ENCODE measurements at regions not wholly inside any gene's neighbourhood (a gene's known extent, or its start where the extent isn't known, plus 50 kb on each side); places are given as distances from the start of the nearest gene placed in this dataset.

GRCh38 chr3:135792858-135793475, 172.6 kb upstream of the PPP2R3A start:
- TF ChIP-seq Cebpa-rat (IDR thresholded peaks at IDR 0.05) = no peak
- H3K9me3 ChIP-seq (replicated peaks in 1 of 11) = no peaks in the 10 kb centered on the region
- no peak overlapping the region for H3K27ac ChIP-seq
- no peaks in the 10 kb centered on the region for H3K27me3 ChIP-seq
- no peak overlapping the region for H3K9ac ChIP-seq
- H3K4me1 ChIP-seq = no peaks in the 10 kb centered on the region
- no peaks in the 10 kb centered on the region for H3K36me3 ChIP-seq
- H4K20me1 ChIP-seq = no peaks in the 10 kb centered on the region
- no peak overlapping the region for H3K4me3 ChIP-seq
- H3K4me2 ChIP-seq = no peak overlapping the region

- no peaks in the 10 kb centered on the region for H3K36me3 ChIP-seq
- H4K20me1 ChIP-seq = no peaks in the 10 kb centered on the region
- no peaks in the 10 kb centered on the region for H3K4me1 ChIP-seq
- H3K4me3 ChIP-seq = no peak overlapping the region
- no peak overlapping the region for H3K27ac ChIP-seq
- no peak for TF ChIP-seq Cebpa-rat (IDR thresholded peaks at IDR 0.05)
- no peak overlapping the region for H3K4me2 ChIP-seq
- H3K9me3 ChIP-seq (replicated peaks in 1 of 11) = no peaks in the 10 kb centered on the region
- H3K27me3 ChIP-seq = no peaks in the 10 kb centered on the region
- no peak overlapping the region for H3K9ac ChIP-seq
Observed at GRCh38 chr3:135800071-135800549, 165.4 kb upstream of the PPP2R3A start.

- no peak overlapping the region for H3K27ac ChIP-seq
- no peaks in the 10 kb centered on the region for H3K36me3 ChIP-seq
- no peak overlapping the region for H3K9ac ChIP-seq
- H3K4me2 ChIP-seq = no peak overlapping the region
- H3K4me3 ChIP-seq = no peak overlapping the region
- no peak for TF ChIP-seq Cebpa-rat (IDR thresholded peaks at IDR 0.05)
- no peaks in the 10 kb centered on the region for H3K27me3 ChIP-seq
- no peaks in the 10 kb centered on the region for H3K9me3 ChIP-seq (replicated peaks in 1 of 11)
- no peaks in the 10 kb centered on the region for H3K4me1 ChIP-seq
- H4K20me1 ChIP-seq = no peaks in the 10 kb centered on the region
Observed at GRCh38 chr3:135801018-135801417, 164.5 kb upstream of the PPP2R3A start.

- H3K9ac ChIP-seq = no peak overlapping the region
- H3K4me3 ChIP-seq = no peak overlapping the region
- H3K27me3 ChIP-seq = no peaks in the 10 kb centered on the region
- no peak for TF ChIP-seq Cebpa-rat (IDR thresholded peaks at IDR 0.05)
- H3K9me3 ChIP-seq (replicated peaks in 1 of 11) = no peaks in the 10 kb centered on the region
- no peak overlapping the region for H3K4me2 ChIP-seq
- no peaks in the 10 kb centered on the region for H3K36me3 ChIP-seq
- H4K20me1 ChIP-seq = no peaks in the 10 kb centered on the region
- H3K27ac ChIP-seq = no peak overlapping the region
- no peaks in the 10 kb centered on the region for H3K4me1 ChIP-seq
Observed at GRCh38 chr3:135802171-135802570, 163.4 kb upstream of the PPP2R3A start.

- Histone ChIP-seq H3K9ac (no peak overlapping the region), H4K20me1 (no peaks in the 10 kb centered on the region), H3K4me3 (no peak overlapping the region), H3K27ac (no peak overlapping the region), H3K27me3 (no peaks in the 10 kb centered on the region), H3K36me3 (no peaks in the 10 kb centered on the region), H3K9me3 (replicated peaks in 1 of 11) (no peaks in the 10 kb centered on the region), H3K4me2 (no peak overlapping the region), H3K4me1 (no peaks in the 10 kb centered on the region)
- TF ChIP-seq Cebpa-rat (IDR thresholded peaks at IDR 0.05) = no peak
Observed at GRCh38 chr3:135803028-135803692, 162.4 kb upstream of the PPP2R3A start.

- no peaks in the 10 kb centered on the region for H3K36me3 ChIP-seq
- no peaks in the 10 kb centered on the region for H3K27me3 ChIP-seq
- no peak overlapping the region for H3K9ac ChIP-seq
- H3K27ac ChIP-seq = no peak overlapping the region
- H3K9me3 ChIP-seq (replicated peaks in 1 of 11) = no peaks in the 10 kb centered on the region
- no peak overlapping the region for H3K4me3 ChIP-seq
- H4K20me1 ChIP-seq = no peaks in the 10 kb centered on the region; a peak in 1 of 22 replicates
- TF ChIP-seq Cebpa-rat (IDR thresholded peaks at IDR 0.05) = no peak
- no peaks in the 10 kb centered on the region for H3K4me1 ChIP-seq
- no peak overlapping the region for H3K4me2 ChIP-seq
Observed at GRCh38 chr3:135805752-135806151, 159.8 kb upstream of the PPP2R3A start.

GRCh38 chr3:135806317-135806716, 159.2 kb upstream of the PPP2R3A start:
- H3K4me3 ChIP-seq = no peak overlapping the region
- TF ChIP-seq Cebpa-rat (IDR thresholded peaks at IDR 0.05) = no peak

GRCh38 chr3:135807879-135808278, 157.6 kb upstream of the PPP2R3A start:
- TF ChIP-seq Cebpa-rat (IDR thresholded peaks at IDR 0.05) = no peak
- Histone ChIP-seq H3K27ac (no peak overlapping the region), H3K9ac (no peak overlapping the region), H3K27me3 (no peaks in the 10 kb centered on the region), H4K20me1 (no peaks in the 10 kb centered on the region; a peak in 1 of 22 replicates), H3K4me1 (no peaks in the 10 kb centered on the region), H3K4me2 (no peak overlapping the region), H3K36me3 (no peaks in the 10 kb centered on the region), H3K9me3 (replicated peaks in 1 of 11) (no peaks in the 10 kb centered on the region), H3K4me3 (no peak overlapping the region)

More at GRCh38 chr3:135806317-135806716, 159.2 kb upstream of the PPP2R3A start:
- Histone ChIP-seq H3K4me1 (no peaks in the 10 kb centered on the region), H3K27ac (no peak overlapping the region), H3K36me3 (no peaks in the 10 kb centered on the region), H4K20me1 (no peaks in the 10 kb centered on the region; a peak in 1 of 22 replicates), H3K4me2 (no peak overlapping the region), H3K9ac (no peak overlapping the region), H3K27me3 (no peaks in the 10 kb centered on the region), H3K9me3 (replicated peaks in 1 of 11) (no peaks in the 10 kb centered on the region)

GRCh38 chr3:135809021-135809634, 156.4 kb upstream of the PPP2R3A start:
- no peaks in the 10 kb centered on the region for H3K36me3 ChIP-seq
- H3K27ac ChIP-seq = no peak overlapping the region
- TF ChIP-seq Cebpa-rat (IDR thresholded peaks at IDR 0.05) = no peak
- no peak overlapping the region for H3K9ac ChIP-seq
- no peak overlapping the region for H3K4me3 ChIP-seq
- H3K27me3 ChIP-seq = no peaks in the 10 kb centered on the region
- H3K9me3 ChIP-seq (replicated peaks in 1 of 11) = no peaks in the 10 kb centered on the region
- no peaks in the 10 kb centered on the region for H3K4me1 ChIP-seq
- H4K20me1 ChIP-seq = no peaks in the 10 kb centered on the region; a peak in 1 of 22 replicates
- H3K4me2 ChIP-seq = no peak overlapping the region

GRCh38 chr3:135811651-135812050, 153.9 kb upstream of the PPP2R3A start:
- no peak overlapping the region for H3K4me3 ChIP-seq
- H3K9ac ChIP-seq = no peak overlapping the region
- no peaks in the 10 kb centered on the region for H3K9me3 ChIP-seq (replicated peaks in 1 of 11)
- no peaks in the 10 kb centered on the region; a peak in 1 of 22 replicates for H4K20me1 ChIP-seq
- H3K4me1 ChIP-seq = no peaks in the 10 kb centered on the region
- no peaks in the 10 kb centered on the region for H3K36me3 ChIP-seq
- H3K27ac ChIP-seq = no peak overlapping the region
- H3K4me2 ChIP-seq = no peak overlapping the region
- H3K27me3 ChIP-seq = no peaks in the 10 kb centered on the region
- TF ChIP-seq Cebpa-rat (IDR thresholded peaks at IDR 0.05) = no peak
